H1 (cell line): ENCODE measurements at regions not wholly inside any gene's neighbourhood (a gene's known extent, or its start where the extent isn't known, plus 50 kb on each side); places are given as distances from the start of the nearest gene placed in this dataset.

Experiments used
- CTCF ChIA-PET: fragments of 300-600 bp; sonication (Branson Sonifier 250); formaldehyde crosslinking; loops from one replicate; lab custom pipeline; 2021; ENCODE audit not compliant: partially characterized antibody; lab: Charles Lee
- POLR2A ChIA-PET: fragments of 300-600 bp; sonication (Branson Sonifier 250); formaldehyde crosslinking; loops from one replicate; lab custom pipeline; 2021; ENCODE audit warnings: inconsistent platforms; ENCODE audit not compliant: partially characterized antibody; lab: Charles Lee
- DNase-seq, 2 experiments: peaks; one replicate each; pipeline versions ENCODE4 v3.0.0 to v3.0.0-alpha.2; 2010 to 2022; ENCODE audit warnings: low spot score in 2 of 2, low read depth in 1 of 2, mixed read lengths in 1 of 2
- FAIRE-seq: peaks from 2 replicates; lab custom pipeline; 2011; peaks lifted over from hg19 to GRCh38; lab: Jason Lieb, UNC
- H2AFZ ChIP-seq: 2 replicates; pipeline ENCODE4 v1.8.1; 2012; ENCODE audit warnings: low read length, inconsistent platforms
- H2AK5ac ChIP-seq: 2 replicates; pipeline ENCODE4 v1.6.1; 2013; ENCODE audit warnings: low read depth, low read length
- H2BK120ac ChIP-seq: replicated peaks from 2 replicates; pipeline ENCODE3; 2013; ENCODE audit warnings: low read depth, low read length, inconsistent platforms
- H2BK12ac ChIP-seq: 2 replicates; pipeline ENCODE4 v1.6.1; 2013; ENCODE audit warnings: low read depth, low read length
- H2BK15ac ChIP-seq: 2 replicates; pipeline ENCODE4 v1.6.1; 2013; ENCODE audit warnings: low read length
- H2BK20ac ChIP-seq: 2 replicates; pipeline ENCODE4 v1.6.1; 2013; ENCODE audit warnings: low read length
- H2BK5ac ChIP-seq: 2 replicates; pipeline ENCODE4 v1.6.1; 2013; ENCODE audit warnings: low read depth, low read length
- H3K14ac ChIP-seq: 2 replicates; pipeline ENCODE4 v1.6.1; 2013; ENCODE audit warnings: inconsistent platforms; ENCODE audit not compliant: insufficient read length
- H3K18ac ChIP-seq: 2 replicates; pipeline ENCODE4 v1.6.1; 2013; ENCODE audit warnings: low read length; ENCODE audit errors: extremely low read depth
- H3K23ac ChIP-seq: 2 replicates; pipeline ENCODE4 v1.6.1; 2013; ENCODE audit warnings: inconsistent platforms; ENCODE audit not compliant: insufficient read length
- H3K23me2 ChIP-seq: 2 replicates; pipeline ENCODE4 v1.6.1; 2013; ENCODE audit warnings: low read depth, low read length
- H3K27ac ChIP-seq: 2 replicates; pipeline ENCODE4 v1.6.1; 2011; ENCODE audit warnings: low read depth, low read length, inconsistent platforms
- H3K27me3 ChIP-seq, 4 experiments: replicated peaks in 1 of 4; 1 replicate in 1 of 4; 2 replicates in 3 of 4; pipeline versions ENCODE4 v1.6.1 to v1.8.1; 2011 to 2013; ENCODE audit warnings: low read length in 3 of 4, mild to moderate bottlenecking in 3 of 4, inconsistent platforms in 2 of 4, mixed read lengths in 2 of 4, moderate library complexity in 1 of 4; ENCODE audit not compliant: control insufficient read depth in 3 of 4, insufficient read depth in 3 of 4; ENCODE audit errors: extremely low read depth in 1 of 4
- H3K36me3 ChIP-seq, 4 experiments: 2 replicates each; pipeline versions ENCODE4 v1.6.1 to v1.8.1; 2011 to 2013; ENCODE audit warnings: mild to moderate bottlenecking in 4 of 4, low read length in 3 of 4, moderate library complexity in 2 of 4, control low read depth in 1 of 4, inconsistent platforms in 1 of 4; ENCODE audit not compliant: insufficient read depth in 4 of 4, control insufficient read depth in 2 of 4
- H3K4ac ChIP-seq: replicated peaks from 2 replicates; pipeline ENCODE3; 2013; ENCODE audit warnings: low read length, low read depth, mixed read lengths, inconsistent platforms; ENCODE audit not compliant: insufficient read length
- H3K4me1 ChIP-seq, 4 experiments: replicated peaks in 1 of 4; 1 replicate in 1 of 4; 2 replicates in 3 of 4; pipeline versions ENCODE4 v1.6.1 to v1.8.1; 2011 to 2013; ENCODE audit warnings: low read length in 3 of 4, inconsistent platforms in 2 of 4, mixed read lengths in 1 of 4; ENCODE audit not compliant: insufficient read depth in 4 of 4, control insufficient read depth in 3 of 4
- H3K4me2 ChIP-seq, 2 experiments: 2 replicates each; pipeline versions ENCODE4 v1.6.1 to v1.8.1; 2011 to 2013; ENCODE audit warnings: low read depth in 2 of 2, low read length in 2 of 2, control low read depth in 1 of 2, inconsistent platforms in 1 of 2, mild to moderate bottlenecking in 1 of 2; ENCODE audit not compliant: insufficient read depth in 1 of 2
- H3K4me3 ChIP-seq, 4 experiments: fragments of 200-600, 300-600 bp in 1 of 4; sonication (generic), shearing (Covaris generic), sonication (Bioruptor Twin) in 1 of 4; 2 replicates each; pipeline versions ENCODE4 v1.5.1 to v1.8.1; 2011 to 2016; ENCODE audit warnings: low read length in 4 of 4, low read depth in 3 of 4, control low read depth in 2 of 4, inconsistent platforms in 2 of 4, mild to moderate bottlenecking in 2 of 4, mixed read lengths in 1 of 4, moderate library complexity in 1 of 4; ENCODE audit not compliant: insufficient read depth in 2 of 4; ENCODE audit errors: extremely low read depth in 1 of 4
- H3K56ac ChIP-seq: replicated peaks from 2 replicates; pipeline ENCODE3; 2013; ENCODE audit warnings: low read depth, mild to moderate bottlenecking, mixed read lengths, low read length, inconsistent platforms; ENCODE audit not compliant: insufficient read length
- H3K79me1 ChIP-seq: 2 replicates; pipeline ENCODE4 v1.6.1; 2013; ENCODE audit warnings: low read depth, low read length, control low read depth
- H3K79me2 ChIP-seq, 2 experiments: 2 replicates each; pipeline versions ENCODE4 v1.6.1 to v1.8.1; 2012 to 2013; ENCODE audit warnings: low read length in 2 of 2, mild to moderate bottlenecking in 2 of 2, inconsistent platforms in 1 of 2; ENCODE audit not compliant: insufficient read depth in 2 of 2, control insufficient read depth in 1 of 2
- H3K9ac ChIP-seq, 4 experiments: replicated peaks in 1 of 4; 1 replicate in 1 of 4; 2 replicates in 3 of 4; pipeline versions ENCODE4 v1.6.1 to v1.8.1; 2011 to 2013; ENCODE audit warnings: low read depth in 3 of 4, low read length in 3 of 4, control low read depth in 2 of 4, mild to moderate bottlenecking in 2 of 4, moderate library complexity in 2 of 4, inconsistent platforms in 1 of 4; ENCODE audit errors: extremely low read depth in 1 of 4
- H3K9me3 ChIP-seq, 2 experiments: 2 replicates each; pipeline versions ENCODE4 v1.6.1 to v1.8.1; 2012 to 2013; ENCODE audit warnings: mild to moderate bottlenecking in 2 of 2, moderate library complexity in 2 of 2, control low read depth in 1 of 2, inconsistent platforms in 1 of 2, low read depth in 1 of 2, low read length in 1 of 2, mixed read lengths in 1 of 2; ENCODE audit not compliant: insufficient read depth in 2 of 2
- H4K20me1 ChIP-seq, 2 experiments: replicated peaks in 1 of 2; 2 replicates each; pipeline versions ENCODE3 to v1.8.1; 2011 to 2013; ENCODE audit warnings: inconsistent platforms in 2 of 2, low read length in 2 of 2, mild to moderate bottlenecking in 1 of 2; ENCODE audit not compliant: insufficient read depth in 2 of 2, control insufficient read depth in 1 of 2
- H4K5ac ChIP-seq: 2 replicates; pipeline ENCODE4 v1.6.1; 2013; ENCODE audit warnings: low read length, low read depth, mixed read lengths, inconsistent platforms; ENCODE audit not compliant: insufficient read length
- H4K8ac ChIP-seq: 2 replicates; pipeline ENCODE4 v1.8.0; 2013; ENCODE audit warnings: mild to moderate bottlenecking, moderate library complexity, low read length, inconsistent platforms; ENCODE audit not compliant: insufficient read depth; ENCODE audit errors: extremely low read depth
- H4K91ac ChIP-seq: replicated peaks from 2 replicates; pipeline ENCODE3; 2013; ENCODE audit warnings: low read length, mixed read lengths, inconsistent platforms; ENCODE audit not compliant: insufficient read length
- CHD2 ChIP-seq: IDR thresholded peaks from 2 replicates; pipeline ENCODE4 v1.6.1; 2012; ENCODE audit warnings: low read length, improper control_type of control experiment
- CTBP2 ChIP-seq: IDR thresholded peaks from 2 replicates; pipeline ENCODE4 v1.7.0; 2011; ENCODE audit warnings: borderline replicate concordance, mild to moderate bottlenecking, moderate library complexity, mixed read lengths, low read length; ENCODE audit not compliant: insufficient read depth, insufficient read length
- E2F6 ChIP-seq: IDR thresholded peaks from 2 replicates; pipeline ENCODE4 v1.6.1; 2012; ENCODE audit warnings: inconsistent platforms
- EZH2 ChIP-seq: fragments of 200-600 bp; sonication (generic); IDR thresholded peaks from 2 replicates; pipeline ENCODE4 v1.7.1; 2012; ENCODE audit warnings: low read depth, mild to moderate bottlenecking, moderate library complexity, low read length, inconsistent platforms; ENCODE audit not compliant: severe bottlenecking
- HDAC2 ChIP-seq, 2 experiments: fragments of 300-600 bp in 1 of 2; sonication (generic) in 1 of 2; IDR thresholded peaks; 2 replicates each; pipeline ENCODE4 v1.6.1; 2011 to 2012; ENCODE audit warnings: low read depth in 2 of 2, low read length in 2 of 2, mild to moderate bottlenecking in 2 of 2, moderate library complexity in 2 of 2, borderline replicate concordance in 1 of 2, inconsistent platforms in 1 of 2
- KDM4A ChIP-seq: IDR thresholded peaks from one replicate; pipeline ENCODE4 v1.7.1; 2012; ENCODE audit warnings: low read depth, mild to moderate bottlenecking, moderate library complexity, low read length, inconsistent platforms; ENCODE audit not compliant: severe bottlenecking
- NRF1 ChIP-seq: IDR thresholded peaks from 2 replicates; pipeline ENCODE4 v1.6.1; 2011; ENCODE audit warnings: mild to moderate bottlenecking, low read depth, low read length, improper control_type of control experiment
- POU5F1 ChIP-seq: IDR thresholded peaks from 2 replicates; pipeline ENCODE4 v1.6.1; 2011; ENCODE audit warnings: low read depth, mild to moderate bottlenecking, low read length, moderate library complexity
- RNF2 ChIP-seq: fragments of 200-900, 300-1000 bp; sonication (generic); IDR thresholded peaks from 2 replicates; pipeline ENCODE4 v1.7.1; 2016; ENCODE audit warnings: borderline replicate concordance, low read depth, mild to moderate bottlenecking, antibody characterized with exemption, low read length; ENCODE audit not compliant: poor library complexity, severe bottlenecking; ENCODE audit errors: missing control alignments
- SAP30 ChIP-seq: fragments of 300-600 bp; sonication (generic); IDR thresholded peaks from 2 replicates; pipeline ENCODE4 v1.7.1; 2012; ENCODE audit warnings: low read length, moderate library complexity, mild to moderate bottlenecking, inconsistent platforms; ENCODE audit not compliant: insufficient read depth, insufficient replicate concordance
- SIRT6 ChIP-seq: IDR thresholded peaks from one replicate; pipeline ENCODE4 v1.7.1; 2012; ENCODE audit warnings: low read length, inconsistent platforms
- TEAD4 ChIP-seq: IDR thresholded peaks from 2 replicates; pipeline ENCODE4 v1.6.1; 2012; ENCODE audit warnings: low read depth, low read length, inconsistent platforms, mixed read lengths
- WGBS, 2 experiments: shearing (Covaris generic) in 1 of 2; methylation state at CpG; one replicate each; pipeline versions ENCODE4 v1.1.6 to v1.1.7; 2013 to 2015; ENCODE audit warnings: low lambda C conversion rate in 2 of 2, mixed read lengths in 2 of 2, inconsistent platforms in 1 of 2, low coverage in 1 of 2, missing lambda C conversion rate in 1 of 2; ENCODE audit not compliant: insufficient replicate concordance in 2 of 2, insufficient coverage in 1 of 2, insufficient read length in 1 of 2; ENCODE audit errors: extremely low coverage in 1 of 2, missing lambda C conversion rate in 1 of 2; 5-methylcytosine and 5-hydroxymethylcytosine counted together

- H2BK15ac ChIP-seq, result no peak overlapping the region
- no peak overlapping the region for H2BK5ac ChIP-seq
- no peak overlapping the region for H4K8ac ChIP-seq
- CTCF ChIA-PET, result interaction anchor here (0.7 to 1.3 kb wide), 2 partner anchors 14 to 20 kb away, joined by 3 to 5 read pairs; no protein-coding TSS in a partner anchor
- peaks cover 3 to 4% of the 10 kb centered on the region in 2 experiments; a peak in 2 of 4 replicates for H3K9me3 ChIP-seq
- no peaks in the 10 kb centered on the region for H3K79me2 ChIP-seq
- no peak overlapping the region for H2AFZ ChIP-seq
- H3K23me2 ChIP-seq, result no peaks in the 10 kb centered on the region
- TF ChIP-seq NRF1 (no peak), CHD2 (no peak), HDAC2 (IDR thresholded peaks at IDR 0.05; ENCODE audit: borderline replicate concordance in 1 of 2, low read depth in 2 of 2, low read length in 2 of 2) (no peak), EZH2 (no peak), E2F6 (no peak), CTBP2 (no peak), POU5F1 (no peak), SIRT6 (no peak), SAP30 (no peak), TEAD4 (no peak), RNF2 (no peak), KDM4A (no peak)
- no peak overlapping the region; a peak in 1 of 8 replicates for H3K4me3 ChIP-seq
- H2AK5ac ChIP-seq, result no peak overlapping the region
- no peak overlapping the region for H3K23ac ChIP-seq
- H2BK120ac ChIP-seq, result no peak overlapping the region
- H4K20me1 ChIP-seq, result no peaks in the 10 kb centered on the region
- peaks cover 0 to 6% (median 3%) of the 10 kb centered on the region in 4 experiments; a peak in 3 of 7 replicates for H3K4me1 ChIP-seq
- FAIRE-seq (no peak), DNase-seq (no peak)
- no peaks in the 10 kb centered on the region; a peak in 1 of 8 replicates for H3K36me3 ChIP-seq
- H3K27me3 ChIP-seq, result no peaks in the 10 kb centered on the region
- no peak overlapping the region for H3K18ac ChIP-seq
- no peak overlapping the region for H4K91ac ChIP-seq
- no peak overlapping the region for H3K4ac ChIP-seq
- no peak overlapping the region for H2BK12ac ChIP-seq
- no peak overlapping the region for H3K14ac ChIP-seq
- WGBS, 2 experiments, result 100% methylated on average over 1 of the region's 1 CpG; no CpG with 5 or more reads in 1 of the 2 experiments
- H2BK20ac ChIP-seq, result no peak overlapping the region
- no peak overlapping the region for H3K4me2 ChIP-seq
- no peak overlapping the region for H3K56ac ChIP-seq
- no peak overlapping the region for H3K27ac ChIP-seq
- no peaks in the 10 kb centered on the region for H3K79me1 ChIP-seq
- no peak overlapping the region for H3K9ac ChIP-seq
- H4K5ac ChIP-seq, result no peak overlapping the region
- POLR2A ChIA-PET, result no interaction called here
Observed at GRCh38 chr11:97764193-97764592, 1256.6 kb upstream of the CNTN5 start.
